ENCODE measurements at regions not wholly inside any gene's neighbourhood (a gene's known extent, or its start where the extent isn't known, plus 50 kb on each side); places are given as distances from the start of the nearest gene placed in this dataset.

DNA sequence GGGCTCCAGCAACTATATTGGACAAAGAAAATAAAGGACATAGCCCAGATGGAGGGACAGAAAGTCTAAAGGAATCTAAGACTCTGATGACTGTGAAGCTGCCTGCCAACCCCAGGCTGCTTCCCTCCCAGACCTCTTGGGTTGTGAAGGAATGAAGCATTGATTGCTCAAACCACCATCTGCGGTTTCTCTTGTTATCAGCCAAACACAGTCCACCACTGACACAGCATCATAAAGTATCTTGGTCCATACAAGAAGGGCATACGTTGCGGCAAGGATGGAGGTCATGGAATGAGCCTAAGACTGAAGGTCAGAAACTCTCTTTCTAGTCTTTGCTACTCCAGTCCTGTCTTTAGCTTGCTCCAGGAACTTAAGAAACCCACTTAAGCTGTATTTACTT, 58.5 kb upstream of the PLXNC1 start (continued):
- TF ChIP-seq, protein P1, sequence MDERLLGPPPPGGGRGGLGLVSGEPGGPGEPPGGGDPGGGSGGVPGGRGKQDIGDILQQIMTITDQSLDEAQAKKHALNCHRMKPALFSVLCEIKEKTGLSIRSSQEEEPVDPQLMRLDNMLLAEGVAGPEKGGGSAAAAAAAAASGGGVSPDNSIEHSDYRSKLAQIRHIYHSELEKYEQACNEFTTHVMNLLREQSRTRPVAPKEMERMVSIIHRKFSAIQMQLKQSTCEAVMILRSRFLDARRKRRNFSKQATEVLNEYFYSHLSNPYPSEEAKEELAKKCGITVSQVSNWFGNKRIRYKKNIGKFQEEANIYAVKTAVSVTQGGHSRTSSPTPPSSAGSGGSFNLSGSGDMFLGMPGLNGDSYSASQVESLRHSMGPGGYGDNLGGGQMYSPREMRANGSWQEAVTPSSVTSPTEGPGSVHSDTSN (CRISPR knock-in tag; IDR thresholded peaks at IDR 0.05; ENCODE audit: low read depth): no peak
- TF ChIP-seq, protein P1 (tag; conservative IDR thresholded peaks at IDR 0.05; ENCODE audit: low read depth): no peak
- TF ChIP-seq, protein P2, sequence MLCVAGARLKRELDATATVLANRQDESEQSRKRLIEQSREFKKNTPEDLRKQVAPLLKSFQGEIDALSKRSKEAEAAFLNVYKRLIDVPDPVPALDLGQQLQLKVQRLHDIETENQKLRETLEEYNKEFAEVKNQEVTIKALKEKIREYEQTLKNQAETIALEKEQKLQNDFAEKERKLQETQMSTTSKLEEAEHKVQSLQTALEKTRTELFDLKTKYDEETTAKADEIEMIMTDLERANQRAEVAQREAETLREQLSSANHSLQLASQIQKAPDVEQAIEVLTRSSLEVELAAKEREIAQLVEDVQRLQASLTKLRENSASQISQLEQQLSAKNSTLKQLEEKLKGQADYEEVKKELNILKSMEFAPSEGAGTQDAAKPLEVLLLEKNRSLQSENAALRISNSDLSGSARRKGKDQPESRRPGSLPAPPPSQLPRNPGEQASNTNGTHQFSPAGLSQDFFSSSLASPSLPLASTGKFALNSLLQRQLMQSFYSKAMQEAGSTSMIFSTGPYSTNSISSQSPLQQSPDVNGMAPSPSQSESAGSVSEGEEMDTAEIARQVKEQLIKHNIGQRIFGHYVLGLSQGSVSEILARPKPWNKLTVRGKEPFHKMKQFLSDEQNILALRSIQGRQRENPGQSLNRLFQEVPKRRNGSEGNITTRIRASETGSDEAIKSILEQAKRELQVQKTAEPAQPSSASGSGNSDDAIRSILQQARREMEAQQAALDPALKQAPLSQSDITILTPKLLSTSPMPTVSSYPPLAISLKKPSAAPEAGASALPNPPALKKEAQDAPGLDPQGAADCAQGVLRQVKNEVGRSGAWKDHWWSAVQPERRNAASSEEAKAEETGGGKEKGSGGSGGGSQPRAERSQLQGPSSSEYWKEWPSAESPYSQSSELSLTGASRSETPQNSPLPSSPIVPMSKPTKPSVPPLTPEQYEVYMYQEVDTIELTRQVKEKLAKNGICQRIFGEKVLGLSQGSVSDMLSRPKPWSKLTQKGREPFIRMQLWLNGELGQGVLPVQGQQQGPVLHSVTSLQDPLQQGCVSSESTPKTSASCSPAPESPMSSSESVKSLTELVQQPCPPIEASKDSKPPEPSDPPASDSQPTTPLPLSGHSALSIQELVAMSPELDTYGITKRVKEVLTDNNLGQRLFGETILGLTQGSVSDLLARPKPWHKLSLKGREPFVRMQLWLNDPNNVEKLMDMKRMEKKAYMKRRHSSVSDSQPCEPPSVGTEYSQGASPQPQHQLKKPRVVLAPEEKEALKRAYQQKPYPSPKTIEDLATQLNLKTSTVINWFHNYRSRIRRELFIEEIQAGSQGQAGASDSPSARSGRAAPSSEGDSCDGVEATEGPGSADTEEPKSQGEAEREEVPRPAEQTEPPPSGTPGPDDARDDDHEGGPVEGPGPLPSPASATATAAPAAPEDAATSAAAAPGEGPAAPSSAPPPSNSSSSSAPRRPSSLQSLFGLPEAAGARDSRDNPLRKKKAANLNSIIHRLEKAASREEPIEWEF (CRISPR knock-in tag; IDR thresholded peaks at IDR 0.05): no peak
- 0 out of 2 replicates have a peak, but pooled peaks have one; percentile 41 for TF ChIP-seq EHMT2 (IDR thresholded peaks at IDR 0.05)
- no peak for TF ChIP-seq HMG20A (CRISPR knock-in tag; conservative IDR thresholded peaks at IDR 0.05)
- TF ChIP-seq SOX6 (IDR thresholded peaks at IDR 0.05): peak; percentile 74
- TF ChIP-seq, protein P3, sequence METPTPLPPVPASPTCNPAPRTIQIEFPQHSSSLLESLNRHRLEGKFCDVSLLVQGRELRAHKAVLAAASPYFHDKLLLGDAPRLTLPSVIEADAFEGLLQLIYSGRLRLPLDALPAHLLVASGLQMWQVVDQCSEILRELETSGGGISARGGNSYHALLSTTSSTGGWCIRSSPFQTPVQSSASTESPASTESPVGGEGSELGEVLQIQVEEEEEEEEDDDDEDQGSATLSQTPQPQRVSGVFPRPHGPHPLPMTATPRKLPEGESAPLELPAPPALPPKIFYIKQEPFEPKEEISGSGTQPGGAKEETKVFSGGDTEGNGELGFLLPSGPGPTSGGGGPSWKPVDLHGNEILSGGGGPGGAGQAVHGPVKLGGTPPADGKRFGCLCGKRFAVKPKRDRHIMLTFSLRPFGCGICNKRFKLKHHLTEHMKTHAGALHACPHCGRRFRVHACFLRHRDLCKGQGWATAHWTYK (CRISPR knock-in tag; IDR thresholded peaks at IDR 0.05): no peak
- TF ChIP-seq HDAC2 (IDR thresholded peaks at IDR 0.05): peak; percentile 95
- TF ChIP-seq RFX1 (IDR thresholded peaks at IDR 0.05): no peak
- TF ChIP-seq FOXP1 (CRISPR knock-in tag; IDR thresholded peaks at IDR 0.05): no peak
- TF ChIP-seq, protein P4, sequence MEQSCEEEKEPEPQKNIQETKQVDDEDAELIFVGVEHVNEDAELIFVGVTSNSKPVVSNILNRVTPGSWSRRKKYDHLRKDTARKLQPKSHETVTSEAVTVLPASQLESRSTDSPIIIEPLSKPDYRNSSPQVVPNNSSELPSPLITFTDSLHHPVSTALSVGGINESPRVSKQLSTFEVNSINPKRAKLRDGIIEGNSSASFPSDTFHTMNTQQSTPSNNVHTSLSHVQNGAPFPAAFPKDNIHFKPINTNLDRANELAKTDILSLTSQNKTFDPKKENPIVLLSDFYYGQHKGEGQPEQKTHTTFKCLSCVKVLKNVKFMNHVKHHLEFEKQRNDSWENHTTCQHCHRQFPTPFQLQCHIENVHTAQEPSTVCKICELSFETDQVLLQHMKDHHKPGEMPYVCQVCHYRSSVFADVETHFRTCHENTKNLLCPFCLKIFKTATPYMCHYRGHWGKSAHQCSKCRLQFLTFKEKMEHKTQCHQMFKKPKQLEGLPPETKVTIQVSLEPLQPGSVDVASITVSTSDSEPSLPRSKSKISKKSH (CRISPR knock-in tag; IDR thresholded peaks at IDR 0.05): no peak
- no peak for TF ChIP-seq RBM25 (IDR thresholded peaks at IDR 0.05; ENCODE audit: low read depth, low read length, severe bottlenecking)
- no peak for TF ChIP-seq RBM39 (optimal IDR thresholded peaks at IDR 0.05; ENCODE audit: low read depth, low read length)
- TF ChIP-seq, protein P5, sequence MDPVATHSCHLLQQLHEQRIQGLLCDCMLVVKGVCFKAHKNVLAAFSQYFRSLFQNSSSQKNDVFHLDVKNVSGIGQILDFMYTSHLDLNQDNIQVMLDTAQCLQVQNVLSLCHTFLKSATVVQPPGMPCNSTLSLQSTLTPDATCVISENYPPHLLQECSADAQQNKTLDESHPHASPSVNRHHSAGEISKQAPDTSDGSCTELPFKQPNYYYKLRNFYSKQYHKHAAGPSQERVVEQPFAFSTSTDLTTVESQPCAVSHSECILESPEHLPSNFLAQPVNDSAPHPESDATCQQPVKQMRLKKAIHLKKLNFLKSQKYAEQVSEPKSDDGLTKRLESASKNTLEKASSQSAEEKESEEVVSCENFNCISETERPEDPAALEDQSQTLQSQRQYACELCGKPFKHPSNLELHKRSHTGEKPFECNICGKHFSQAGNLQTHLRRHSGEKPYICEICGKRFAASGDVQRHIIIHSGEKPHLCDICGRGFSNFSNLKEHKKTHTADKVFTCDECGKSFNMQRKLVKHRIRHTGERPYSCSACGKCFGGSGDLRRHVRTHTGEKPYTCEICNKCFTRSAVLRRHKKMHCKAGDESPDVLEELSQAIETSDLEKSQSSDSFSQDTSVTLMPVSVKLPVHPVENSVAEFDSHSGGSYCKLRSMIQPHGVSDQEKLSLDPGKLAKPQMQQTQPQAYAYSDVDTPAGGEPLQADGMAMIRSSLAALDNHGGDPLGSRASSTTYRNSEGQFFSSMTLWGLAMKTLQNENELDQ (CRISPR knock-in tag; IDR thresholded peaks at IDR 0.05; ENCODE audit: borderline replicate concordance): no peak
- TF ChIP-seq THRAP3 (IDR thresholded peaks at IDR 0.05; ENCODE audit: borderline replicate concordance): no peak

Measured in K562 (cell line).